ENCODE measurements at regions not wholly inside any gene's neighbourhood (a gene's known extent, or its start where the extent isn't known, plus 50 kb on each side); places are given as distances from the start of the nearest gene placed in this dataset.
"Not testable (repeated sequence)": the region's sequence is repeated elsewhere in the genome, so short reads cannot be mapped to it uniquely, and the experiment has no call there.

GRCh38 chr2:172311921-172312345, 115.5 kb upstream of the ITGA6 start:
- WGBS (ENCODE audit: insufficient coverage) = 76% methylated on average over 2 of the region's 2 CpGs
- no peak overlapping the region for H3K27ac Mint-ChIP-seq
- H3K4me3 ChIP-seq (replicated peaks in 1 of 3; ENCODE audit: low read depth in 2 of 3, low read length in 3 of 3) = no peak overlapping the region
- H3K4me1 ChIP-seq (ENCODE audit: control insufficient read depth in 1 of 2, insufficient read depth in 2 of 2, low read length in 2 of 2) = no peaks in the 10 kb centered on the region
- TF ChIP-seq CTCF (IDR thresholded peaks at IDR 0.05) = no peak
- H3K36me3 Mint-ChIP-seq = no peaks in the 10 kb centered on the region
- H3K4me1 Mint-ChIP-seq = peaks cover 7% of the 10 kb centered on the region
- no peak overlapping the region for H3K4me3 Mint-ChIP-seq
- peaks cover 0 to 5% (median 0%) of the 10 kb centered on the region in 3 donors for H3K27me3 Mint-ChIP-seq (ENCODE audit: low read depth in 3 of 3)
- no peaks in the 10 kb centered on the region for H3K79me2 ChIP-seq (ENCODE audit: insufficient read depth, low read length)
- no peaks in the 10 kb centered on the region for H3K36me3 ChIP-seq (replicated peaks in 1 of 2; ENCODE audit: control insufficient read depth in 1 of 2, insufficient read depth in 2 of 2, low read length in 2 of 2)
- peaks cover 0 to 3% (median 0%) of the 10 kb centered on the region in 7 donors for H3K9me3 Mint-ChIP-seq
- no peak overlapping the region for H2AFZ ChIP-seq (ENCODE audit: insufficient read depth, low read depth, low read length, poor library complexity, severe bottlenecking)
- no peaks in the 10 kb centered on the region for H4K20me1 ChIP-seq (ENCODE audit: insufficient read depth, low read length)
- H3K9ac ChIP-seq (ENCODE audit: insufficient read depth, low read length, poor library complexity, severe bottlenecking) = no peak overlapping the region
- DNase-seq = no peak
- no peak overlapping the region for H3K27ac ChIP-seq (ENCODE audit: low read depth in 1 of 2, low read length in 2 of 2)
- H3K4me2 ChIP-seq (replicated peaks; ENCODE audit: extremely low read depth, low read length, poor library complexity, severe bottlenecking) = no peak overlapping the region
- intact Hi-C loops (cut with micrococcal nuclease) = no loop called here
- H3K27me3 ChIP-seq (ENCODE audit: control insufficient read depth in 2 of 2, insufficient read depth in 2 of 2, low read length in 2 of 2) = no peaks in the 10 kb centered on the region
- H3K9me3 ChIP-seq (replicated peaks in 1 of 2; ENCODE audit: control insufficient read depth in 1 of 2, insufficient read depth in 1 of 2, low read length in 2 of 2) = no peaks in the 10 kb centered on the region

GRCh38 chr2:172313715-172314341, 113.6 kb upstream of the ITGA6 start:
- Mint-ChIP-seq H3K27me3 (ENCODE audit: low read depth in 3 of 3) (peaks cover 0 to 5% (median 0%) of the 10 kb centered on the region in 3 donors), H3K36me3 (no peaks in the 10 kb centered on the region), H3K9me3 (peaks cover 0 to 3% (median 0%) of the 10 kb centered on the region in 7 donors), H3K27ac (no peak overlapping the region), H3K4me3 (no peak overlapping the region), H3K4me1 (no peaks in the 10 kb centered on the region)
- Histone ChIP-seq H3K4me1 (ENCODE audit: control insufficient read depth in 1 of 2, insufficient read depth in 2 of 2, low read length in 2 of 2) (no peaks in the 10 kb centered on the region), H3K9ac (ENCODE audit: insufficient read depth, low read length, poor library complexity, severe bottlenecking) (no peak overlapping the region), H3K4me2 (replicated peaks; ENCODE audit: extremely low read depth, low read length, poor library complexity, severe bottlenecking) (no peak overlapping the region), H3K79me2 (ENCODE audit: insufficient read depth, low read length) (no peaks in the 10 kb centered on the region), H3K36me3 (replicated peaks in 1 of 2; ENCODE audit: control insufficient read depth in 1 of 2, insufficient read depth in 2 of 2, low read length in 2 of 2) (no peaks in the 10 kb centered on the region), H3K27ac (ENCODE audit: low read depth in 1 of 2, low read length in 2 of 2) (no peak overlapping the region), H3K9me3 (replicated peaks in 1 of 2; ENCODE audit: control insufficient read depth in 1 of 2, insufficient read depth in 1 of 2, low read length in 2 of 2) (no peaks in the 10 kb centered on the region), H4K20me1 (ENCODE audit: insufficient read depth, low read length) (no peaks in the 10 kb centered on the region), H3K27me3 (ENCODE audit: control insufficient read depth in 2 of 2, insufficient read depth in 2 of 2, low read length in 2 of 2) (no peaks in the 10 kb centered on the region), H3K4me3 (replicated peaks in 1 of 3; ENCODE audit: low read depth in 2 of 3, low read length in 3 of 3) (no peak overlapping the region), H2AFZ (ENCODE audit: insufficient read depth, low read depth, low read length, poor library complexity, severe bottlenecking) (no peak overlapping the region)
- 93% methylated on average over 2 of the region's 8 CpGs for WGBS (ENCODE audit: insufficient coverage)
- intact Hi-C loops (cut with micrococcal nuclease) = no loop called here
- no peak for DNase-seq
- TF ChIP-seq CTCF (IDR thresholded peaks at IDR 0.05) = no peak

- DNase-seq; H3K36me3 Mint-ChIP-seq; H3K79me2 ChIP-seq (ENCODE audit: insufficient read depth, low read length); H3K4me1 Mint-ChIP-seq; H3K27me3 ChIP-seq (ENCODE audit: control insufficient read depth in 2 of 2, insufficient read depth in 2 of 2, low read length in 2 of 2); H3K36me3 ChIP-seq (replicated peaks in 1 of 2; ENCODE audit: control insufficient read depth in 1 of 2, insufficient read depth in 2 of 2, low read length in 2 of 2); H3K9ac ChIP-seq (ENCODE audit: insufficient read depth, low read length, poor library complexity, severe bottlenecking); H3K27ac ChIP-seq (ENCODE audit: low read depth in 1 of 2, low read length in 2 of 2); H3K9me3 ChIP-seq (replicated peaks in 1 of 2; ENCODE audit: control insufficient read depth in 1 of 2, insufficient read depth in 1 of 2, low read length in 2 of 2); H3K9me3 Mint-ChIP-seq; H3K4me2 ChIP-seq (replicated peaks; ENCODE audit: extremely low read depth, low read length, poor library complexity, severe bottlenecking); H3K27ac Mint-ChIP-seq; H3K27me3 Mint-ChIP-seq (ENCODE audit: low read depth in 3 of 3); H3K4me3 Mint-ChIP-seq; H2AFZ ChIP-seq (ENCODE audit: insufficient read depth, low read depth, low read length, poor library complexity, severe bottlenecking); H3K4me3 ChIP-seq (replicated peaks in 1 of 3; ENCODE audit: low read depth in 2 of 3, low read length in 3 of 3); H4K20me1 ChIP-seq (ENCODE audit: insufficient read depth, low read length); H3K4me1 ChIP-seq (ENCODE audit: control insufficient read depth in 1 of 2, insufficient read depth in 2 of 2, low read length in 2 of 2); intact Hi-C loops (cut with micrococcal nuclease): not testable (repeated sequence)
- WGBS (ENCODE audit: insufficient coverage) = no CpG with 5 or more reads among the region's 21 CpGs
Observed at GRCh38 chr2:172315070-172315469, 112.3 kb upstream of the ITGA6 start.
